Endodermal cell (in vitro differentiated cells): ENCODE measurements at regions not wholly inside any gene's neighbourhood (a gene's known extent, or its start where the extent isn't known, plus 50 kb on each side); places are given as distances from the start of the nearest gene placed in this dataset.

Experiments
- DNase-seq: peaks from one replicate; pipeline ENCODE4 v3.0.0-alpha.2; 2017
- H3K27ac ChIP-seq: 2 replicates; pipeline ENCODE4 v1.5.1; 2013; ENCODE audit warnings: mild to moderate bottlenecking, low read depth, low read length, moderate library complexity
- H3K27me3 ChIP-seq: 2 replicates; pipeline ENCODE4 v1.6.1; 2013; ENCODE audit warnings: mild to moderate bottlenecking, low read length, moderate library complexity; ENCODE audit not compliant: insufficient read depth, control insufficient read depth, poor library complexity, severe bottlenecking
- H3K36me3 ChIP-seq: 2 replicates; pipeline ENCODE4 v1.7.0; 2013; ENCODE audit warnings: mild to moderate bottlenecking, low read length, moderate library complexity; ENCODE audit not compliant: control insufficient read depth, insufficient read depth
- H3K4me1 ChIP-seq: one replicate; pipeline ENCODE4 v1.7.0; 2013; ENCODE audit warnings: low read length; ENCODE audit not compliant: control insufficient read depth, insufficient read depth
- H3K4me3 ChIP-seq: 2 replicates; pipeline ENCODE4 v1.5.1; 2013; ENCODE audit warnings: mild to moderate bottlenecking, low read length, moderate library complexity
- H3K9ac ChIP-seq: 2 replicates; pipeline ENCODE4 v1.6.1; 2013; ENCODE audit warnings: mild to moderate bottlenecking, low read length, moderate library complexity; ENCODE audit not compliant: poor library complexity, severe bottlenecking; ENCODE audit errors: extremely low read depth
- H3K9me3 ChIP-seq: 2 replicates; pipeline ENCODE4 v1.6.1; 2013; ENCODE audit warnings: mild to moderate bottlenecking, low read length, moderate library complexity; ENCODE audit not compliant: control insufficient read depth
- H3K27ac Mint-ChIP-seq: 2 replicates; pipeline ENCODE4 v1.8.0; 2020; ENCODE audit warnings: mixed read lengths
- H3K27me3 Mint-ChIP-seq: 2 replicates; pipeline ENCODE4 v1.8.0; 2021; ENCODE audit warnings: mild to moderate bottlenecking, mixed read lengths; ENCODE audit not compliant: insufficient read depth
- H3K36me3 Mint-ChIP-seq: 2 replicates; pipeline ENCODE4 v1.8.0; 2020; ENCODE audit warnings: low read depth, mixed read lengths
- H3K4me1 Mint-ChIP-seq: 2 replicates; pipeline ENCODE4 v1.8.0; 2020; ENCODE audit warnings: mixed read lengths
- H3K4me3 Mint-ChIP-seq: 2 replicates; pipeline ENCODE4 v1.8.0; 2020; ENCODE audit warnings: mild to moderate bottlenecking, moderate library complexity, mixed read lengths
- H3K9me3 Mint-ChIP-seq: 2 replicates; pipeline ENCODE4 v1.8.0; 2020; ENCODE audit warnings: mild to moderate bottlenecking, mixed read lengths
- CTCF ChIP-seq: fragments of 200-600 bp; sonication (generic); conservative IDR thresholded peaks from 2 replicates; pipeline ENCODE4 v1.5.0; 2021; ENCODE audit warnings: antibody characterized with exemption, mild to moderate bottlenecking
- WGBS, 2 experiments: methylation state at CpG; one replicate each; pipeline versions ENCODE4 v1.1.5 to v1.1.7; 2013; ENCODE audit warnings: missing lambda C conversion rate in 2 of 2, mixed read lengths in 1 of 2; ENCODE audit not compliant: insufficient coverage in 1 of 2, insufficient read length in 1 of 2; 5-methylcytosine and 5-hydroxymethylcytosine counted together

DNA sequence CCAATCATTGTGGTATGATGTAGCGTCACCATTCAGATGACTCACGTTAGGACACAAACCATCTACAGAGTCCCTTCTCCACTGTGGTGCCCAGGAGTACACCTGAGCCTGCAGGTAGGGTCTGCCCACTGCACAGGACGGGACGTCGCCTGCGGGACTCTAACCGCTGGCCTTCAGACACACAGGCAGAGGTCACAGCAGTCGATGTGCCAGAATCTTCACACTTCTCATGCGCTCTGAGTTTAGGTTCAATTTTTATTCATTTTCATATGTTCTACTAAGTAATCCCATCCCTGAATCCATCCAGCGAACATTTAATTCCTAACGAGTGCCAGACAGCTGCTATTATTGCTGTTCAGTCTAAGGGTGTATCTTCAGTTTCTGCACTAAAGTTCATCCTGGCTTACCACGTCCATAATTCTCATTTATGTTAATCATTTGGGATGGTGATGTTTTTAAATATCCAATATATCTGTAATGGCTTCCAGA is 73.3 kb downstream of the CXCL12 start:
- Histone ChIP-seq H3K9ac (no peak overlapping the region), H3K4me1 (no peaks in the 10 kb centered on the region), H3K9me3 (no peaks in the 10 kb centered on the region), H3K27me3 (peaks cover 26% of the 10 kb centered on the region), H3K27ac (no peak overlapping the region), H3K4me3 (no peak overlapping the region), H3K36me3 (no peaks in the 10 kb centered on the region)
- WGBS, 2 experiments = 82 to 92% methylated on average over 7 to 12 of the region's 12 CpGs
- H3K4me1 Mint-ChIP-seq = peaks cover 2% of the 10 kb centered on the region
- no peaks in the 10 kb centered on the region for H3K36me3 Mint-ChIP-seq
- H3K9me3 Mint-ChIP-seq = no peaks in the 10 kb centered on the region
- H3K27ac Mint-ChIP-seq = no peak overlapping the region
- H3K27me3 Mint-ChIP-seq = peaks cover 53% of the 10 kb centered on the region
- no peak overlapping the region for H3K4me3 Mint-ChIP-seq
- DNase-seq = no peak
- no peak for TF ChIP-seq CTCF

DNA sequence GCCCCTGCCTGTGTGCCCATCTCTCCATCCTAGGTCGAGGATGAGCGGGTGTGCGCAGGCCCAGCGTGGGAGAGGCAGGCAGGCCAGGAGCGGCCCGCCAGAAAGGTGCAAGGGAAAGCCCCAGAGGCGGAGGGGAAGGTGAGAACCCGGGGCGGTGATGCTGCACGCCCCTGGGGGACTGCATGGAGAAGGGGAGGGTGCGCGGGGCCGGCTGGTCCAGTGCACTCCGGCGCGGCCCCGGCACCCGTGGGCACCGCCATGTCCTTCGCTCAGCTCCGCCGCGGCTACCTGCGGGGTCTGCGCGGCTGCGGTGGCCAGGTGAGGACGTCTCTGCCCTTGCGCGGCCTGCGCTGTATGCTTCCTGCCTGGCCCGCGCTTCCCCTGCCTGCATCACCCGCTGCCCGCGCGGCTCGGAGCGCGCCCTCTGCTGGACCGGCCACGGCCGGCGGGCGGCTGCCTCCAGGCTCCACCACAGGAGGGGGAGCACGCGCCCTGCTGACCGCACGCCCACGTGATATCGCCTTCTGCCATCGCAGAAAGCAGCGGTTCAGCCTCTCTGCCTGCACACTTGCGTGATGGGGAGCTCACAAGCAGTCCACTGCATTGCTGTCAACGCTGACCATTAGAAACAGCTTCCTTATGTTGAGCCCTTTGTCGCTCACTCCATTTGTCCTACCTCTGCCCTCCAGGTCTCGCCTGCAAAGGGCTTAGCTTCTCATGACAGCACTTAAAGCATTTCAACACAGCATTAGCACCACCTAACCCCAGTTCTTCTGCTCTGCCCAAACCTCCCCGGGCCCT is 73.9 kb downstream of the CXCL12 start:
- Mint-ChIP-seq H3K4me1 (peaks cover 2% of the 10 kb centered on the region), H3K27ac (no peak overlapping the region), H3K27me3 (peaks cover 53% of the 10 kb centered on the region), H3K36me3 (no peaks in the 10 kb centered on the region), H3K9me3 (no peaks in the 10 kb centered on the region), H3K4me3 (peak overlapping the region; percentile 40)
- peak; percentile 97 for TF ChIP-seq CTCF
- peaks cover 26% of the 10 kb centered on the region for H3K27me3 ChIP-seq
- no peaks in the 10 kb centered on the region for H3K36me3 ChIP-seq
- no peak overlapping the region for H3K4me3 ChIP-seq
- peak; percentile 97 for DNase-seq
- H3K4me1 ChIP-seq = no peaks in the 10 kb centered on the region
- H3K9ac ChIP-seq = no peak overlapping the region
- WGBS, 2 experiments = 22 to 45% methylated on average over 20 to 58 of the region's 58 CpGs
- H3K27ac ChIP-seq = no peak overlapping the region
- no peaks in the 10 kb centered on the region for H3K9me3 ChIP-seq

GRCh38 chr10:44309939-44310761 is 74.7 kb downstream of the CXCL12 start:
- Histone ChIP-seq H3K4me3 (no peak overlapping the region), H3K9ac (no peak overlapping the region), H3K36me3 (no peaks in the 10 kb centered on the region), H3K27me3 (peaks cover 26% of the 10 kb centered on the region), H3K9me3 (no peaks in the 10 kb centered on the region), H3K27ac (no peak overlapping the region), H3K4me1 (no peaks in the 10 kb centered on the region)
- Mint-ChIP-seq H3K4me3 (peak overlapping the region; percentile 40), H3K36me3 (no peaks in the 10 kb centered on the region), H3K27me3 (peaks cover 53% of the 10 kb centered on the region), H3K4me1 (peaks cover 2% of the 10 kb centered on the region), H3K27ac (no peak overlapping the region), H3K9me3 (no peaks in the 10 kb centered on the region)
- WGBS, 2 experiments = 96% methylated on average over 16 to 32 of the region's 32 CpGs
- TF ChIP-seq CTCF = no peak
- no peak for DNase-seq
